Prostate gland (tissue), 2 donors: ENCODE measurements at regions not wholly inside any gene's neighbourhood (a gene's known extent, or its start where the extent isn't known, plus 50 kb on each side); places are given as distances from the start of the nearest gene placed in this dataset.
A peak's percentile ranks its signal among the peaks of the same experiment; 100 is the strongest.

ENCODE experiments used
- DNase-seq: peaks from one replicate; pipeline ENCODE4 v3.0.0-alpha.2; 2019; ENCODE audit warnings: low spot score
- H3K27ac ChIP-seq, 2 donors: fragments of 200-600 bp; sonication (generic); 2 replicates each; pipeline ENCODE4 v1.5.1; 2017 to 2019
- H3K27me3 ChIP-seq: fragments of 200-600 bp; sonication (generic); replicated peaks from 2 replicates; pipeline ENCODE4 v1.5.1; 2019; ENCODE audit not compliant: insufficient read depth
- H3K36me3 ChIP-seq, 2 donors: fragments of 200-600 bp; sonication (generic); 1 replicate in 1 of 2; 2 replicates in 1 of 2; pipeline versions ENCODE4 v1.5.1 to v1.8.1; 2017 to 2019
- H3K4me1 ChIP-seq: fragments of 200-600 bp; sonication (generic); replicated peaks from 2 replicates; pipeline ENCODE4 v1.5.1; 2019
- H3K4me3 ChIP-seq, 2 donors: fragments of 200-600 bp; sonication (generic); 2 replicates each; pipeline ENCODE4 v1.5.1; 2017 to 2019
- H3K9me3 ChIP-seq: fragments of 200-600 bp; sonication (generic); 2 replicates; pipeline ENCODE4 v1.5.1; 2017
- POLR2A ChIP-seq: fragments of 450-650 bp; IDR thresholded peaks from one replicate; pipeline ENCODE4 v1.6.1; 2016; ENCODE audit warnings: antibody characterized with exemption, mild to moderate bottlenecking
- POLR2AphosphoS5 ChIP-seq: sonication (generic); formaldehyde crosslinking; IDR thresholded peaks from one replicate; pipeline ENCODE4 v1.6.1; 2017; ENCODE audit warnings: antibody characterized with exemption
- WGBS: methylation state at CpG from one replicate; pipeline ENCODE4 v1.1.5; 2018; 5-methylcytosine and 5-hydroxymethylcytosine counted together
- intact Hi-C: fragments of 100-400 bp; cut with DNase I; formaldehyde crosslinking; loops from one replicate; pipeline ENCODE4 v1.14.2; 2022
- TF ChIP-seq, protein P1 (sequence below), 4 experiments: fragments of 200-600 bp in 2 of 4; fragments of 450-650 bp in 2 of 4; sonication (generic) in 2 of 4; IDR thresholded peaks; 1 replicate in 3 of 4; 2 replicates in 1 of 4; pipeline ENCODE4 v1.5.1; 2016 to 2019; ENCODE audit warnings: antibody characterized with exemption in 4 of 4, mild to moderate bottlenecking in 2 of 4, moderate library complexity in 2 of 4

DNA sequence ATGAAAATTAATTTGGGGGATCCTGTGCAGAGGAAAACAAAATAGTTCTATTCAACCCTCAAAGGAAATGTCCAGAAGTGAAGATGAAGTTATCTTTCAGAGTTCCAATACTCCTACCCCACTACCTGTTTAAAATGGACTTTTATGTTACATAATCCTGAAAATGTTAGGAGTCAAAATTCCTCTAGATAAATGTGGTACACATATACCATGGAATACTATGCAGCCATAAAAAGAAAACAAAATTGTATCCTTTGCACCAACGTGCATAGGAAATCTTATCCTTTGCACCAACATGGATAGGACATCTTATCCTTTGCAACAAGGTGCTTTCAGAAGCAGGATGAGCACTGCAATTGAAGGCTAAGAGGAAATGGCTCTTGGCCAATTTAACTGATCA, 245.2 kb downstream of the LTN1 start:
- no peaks in the 10 kb centered on the region for H3K27me3 ChIP-seq
- no peaks in the 10 kb centered on the region for H3K36me3 ChIP-seq
- no peaks in the 10 kb centered on the region for H3K4me1 ChIP-seq
- no peak overlapping the region for H3K4me3 ChIP-seq
- TF ChIP-seq POLR2A (no peak), POLR2AphosphoS5 (no peak)
- TF ChIP-seq, protein P1, sequence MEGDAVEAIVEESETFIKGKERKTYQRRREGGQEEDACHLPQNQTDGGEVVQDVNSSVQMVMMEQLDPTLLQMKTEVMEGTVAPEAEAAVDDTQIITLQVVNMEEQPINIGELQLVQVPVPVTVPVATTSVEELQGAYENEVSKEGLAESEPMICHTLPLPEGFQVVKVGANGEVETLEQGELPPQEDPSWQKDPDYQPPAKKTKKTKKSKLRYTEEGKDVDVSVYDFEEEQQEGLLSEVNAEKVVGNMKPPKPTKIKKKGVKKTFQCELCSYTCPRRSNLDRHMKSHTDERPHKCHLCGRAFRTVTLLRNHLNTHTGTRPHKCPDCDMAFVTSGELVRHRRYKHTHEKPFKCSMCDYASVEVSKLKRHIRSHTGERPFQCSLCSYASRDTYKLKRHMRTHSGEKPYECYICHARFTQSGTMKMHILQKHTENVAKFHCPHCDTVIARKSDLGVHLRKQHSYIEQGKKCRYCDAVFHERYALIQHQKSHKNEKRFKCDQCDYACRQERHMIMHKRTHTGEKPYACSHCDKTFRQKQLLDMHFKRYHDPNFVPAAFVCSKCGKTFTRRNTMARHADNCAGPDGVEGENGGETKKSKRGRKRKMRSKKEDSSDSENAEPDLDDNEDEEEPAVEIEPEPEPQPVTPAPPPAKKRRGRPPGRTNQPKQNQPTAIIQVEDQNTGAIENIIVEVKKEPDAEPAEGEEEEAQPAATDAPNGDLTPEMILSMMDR (IDR thresholded peaks at IDR 0.05), result no peak
- 92% methylated on average over 1 of the region's 1 CpG for WGBS
- H3K9me3 ChIP-seq, result no peaks in the 10 kb centered on the region
- intact Hi-C loops, result loop anchor here (5.0 to 10.0 kb wide), 4 partner anchors 195 to 1783 kb away; partner anchors contain the start of gene ADAMTS5
- no peak overlapping the region for H3K27ac ChIP-seq
- DNase-seq, result no peak

DNA sequence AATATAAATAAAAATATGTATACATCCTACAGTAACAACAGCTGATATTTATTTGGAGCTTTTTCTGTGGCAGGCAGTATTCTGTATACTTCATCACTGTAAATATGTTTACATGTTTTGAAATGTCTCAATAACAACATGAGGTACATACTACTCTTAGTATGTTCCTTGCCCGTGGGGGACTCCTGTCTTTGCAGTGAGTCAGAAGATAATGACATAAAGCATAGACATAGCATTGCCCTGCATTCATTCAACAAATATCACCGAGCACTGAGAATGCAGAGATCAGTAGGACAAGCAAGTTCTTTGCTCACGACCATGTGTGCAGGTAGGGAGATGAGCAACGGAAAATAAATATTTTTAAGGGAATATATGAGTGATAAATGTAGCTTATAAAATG, 246.5 kb downstream of the LTN1 start:
- no peaks in the 10 kb centered on the region for H3K27me3 ChIP-seq
- H3K27ac ChIP-seq, result no peak overlapping the region
- no peak overlapping the region for H3K4me3 ChIP-seq
- no peak for DNase-seq
- TF ChIP-seq, protein P1 (IDR thresholded peaks at IDR 0.05), result no peak
- no peak for TF ChIP-seq POLR2A
- no peak for TF ChIP-seq POLR2AphosphoS5
- no peaks in the 10 kb centered on the region for H3K9me3 ChIP-seq
- 75% methylated on average over 4 of the region's 4 CpGs for WGBS
- H3K4me1 ChIP-seq, result no peaks in the 10 kb centered on the region
- H3K36me3 ChIP-seq, result no peaks in the 10 kb centered on the region
- intact Hi-C loops, result loop anchor here (5.0 to 10.0 kb wide), 4 partner anchors 196 to 1781 kb away; partner anchors contain the start of gene ADAMTS5

DNA sequence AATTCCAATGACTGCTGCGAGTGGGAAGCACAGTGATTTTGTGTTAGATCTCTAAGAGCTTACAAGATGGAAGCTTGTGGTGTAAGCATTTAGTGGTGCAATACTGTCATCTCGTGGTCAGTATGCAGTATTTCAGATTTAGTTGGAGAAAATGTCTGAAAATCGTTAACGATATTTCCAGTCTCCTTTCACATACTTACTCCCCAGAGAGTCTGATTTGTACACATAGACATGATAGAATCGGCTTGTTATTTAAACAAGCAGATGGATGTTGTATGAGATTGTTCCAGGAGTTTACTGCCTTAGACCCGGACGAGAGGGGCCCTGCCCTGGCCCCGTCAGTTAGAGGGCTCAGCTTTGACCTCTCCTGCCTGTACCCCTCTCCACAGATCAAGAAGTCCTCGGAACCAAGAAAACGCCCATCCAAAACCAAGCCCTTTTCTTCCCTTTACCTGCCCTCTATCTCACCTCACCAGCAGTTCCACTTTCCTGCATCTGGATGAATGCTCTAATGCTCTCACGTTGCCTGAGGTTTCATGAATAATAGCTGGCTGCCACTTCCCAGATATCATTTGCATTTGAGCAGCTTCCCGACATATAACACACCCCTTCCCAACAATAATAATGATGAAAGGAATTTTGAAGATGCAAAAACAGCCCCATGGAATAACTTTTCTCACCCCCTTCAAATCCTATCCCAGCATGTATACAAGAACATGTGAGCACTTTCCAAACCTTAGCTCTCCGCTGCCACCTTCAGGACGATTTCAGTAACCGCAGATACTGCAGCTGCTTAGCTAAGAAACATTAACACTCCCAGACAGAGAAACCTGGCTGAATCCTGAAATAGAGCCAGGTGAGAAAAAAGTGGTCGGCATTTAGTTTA, 247.3 kb downstream of the LTN1 start:
- Histone ChIP-seq H3K27ac (peak overlapping the region; percentile 19 to 55), H3K27me3 (no peaks in the 10 kb centered on the region), H3K4me1 (no peaks in the 10 kb centered on the region), H3K9me3 (no peaks in the 10 kb centered on the region), H3K36me3 (no peaks in the 10 kb centered on the region), H3K4me3 (peak overlapping the region; percentile 10 to 23)
- TF ChIP-seq POLR2A, result no peak
- peak; percentile 37 for TF ChIP-seq POLR2AphosphoS5
- TF ChIP-seq, protein P1 (IDR thresholded peaks at IDR 0.05), result peak; percentile 88 to 99 (median 94)
- intact Hi-C loops, result loop anchor here (2.0 to 10.0 kb wide), 5 partner anchors 197 to 1899 kb away; partner anchors contain the start of gene ADAMTS5
- DNase-seq, result peak; percentile 66
- WGBS, result 2% methylated on average over 16 of the region's 16 CpGs

DNA sequence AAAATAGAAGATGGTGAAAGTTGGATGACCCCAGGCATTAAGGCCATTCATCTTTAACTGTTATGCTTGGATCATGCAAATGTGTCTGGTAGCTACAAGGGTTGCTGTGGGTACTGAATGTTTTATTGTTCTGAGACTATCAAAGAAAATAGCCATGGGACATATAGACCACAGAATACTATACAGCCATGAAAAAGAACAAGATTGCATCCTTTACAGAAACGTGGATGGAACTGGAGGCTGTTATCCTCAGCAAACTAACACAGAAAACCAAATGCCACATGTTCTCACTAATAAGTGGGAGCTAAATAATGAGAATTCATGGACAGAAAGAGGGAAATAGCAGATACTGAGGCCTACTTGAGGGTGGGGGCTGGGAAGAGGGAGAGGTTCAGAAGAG, 249.0 kb downstream of the LTN1 start:
- TF ChIP-seq POLR2A (no peak), POLR2AphosphoS5 (no peak)
- H3K27ac ChIP-seq, result no peak overlapping the region
- H3K9me3 ChIP-seq, result no peaks in the 10 kb centered on the region
- H3K27me3 ChIP-seq, result no peaks in the 10 kb centered on the region
- WGBS, result 85% methylated on average over 1 of the region's 1 CpG
- no peaks in the 10 kb centered on the region for H3K36me3 ChIP-seq
- no peak overlapping the region for H3K4me3 ChIP-seq
- intact Hi-C loops, result loop anchor here (2.0 to 10.0 kb wide), 6 partner anchors 226 to 1897 kb away; partner anchors contain the start of gene ADAMTS5
- no peak for DNase-seq
- H3K4me1 ChIP-seq, result no peaks in the 10 kb centered on the region

DNA sequence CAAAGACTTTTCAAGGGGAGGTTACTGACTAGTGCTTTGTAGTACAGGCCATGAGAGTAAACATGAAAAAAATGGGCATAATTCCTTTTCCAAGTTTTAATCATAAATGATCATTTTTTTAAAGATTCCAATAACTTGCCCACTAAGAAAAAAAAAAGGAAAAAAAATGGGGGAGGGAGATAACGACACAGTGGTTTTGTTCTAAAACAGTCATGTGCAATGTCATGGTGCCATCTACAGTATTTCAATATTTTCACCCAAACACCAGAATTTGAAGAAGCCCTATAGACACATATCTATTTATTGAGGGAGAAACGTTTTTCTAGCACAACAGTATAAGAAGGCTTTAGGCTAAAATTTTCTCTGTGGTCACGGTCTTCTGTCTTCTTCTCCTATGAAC, 250.2 kb downstream of the LTN1 start:
- no peak overlapping the region for H3K4me3 ChIP-seq
- no peaks in the 10 kb centered on the region for H3K4me1 ChIP-seq
- H3K36me3 ChIP-seq, result no peaks in the 10 kb centered on the region
- TF ChIP-seq POLR2A, result no peak
- TF ChIP-seq, protein P1 (IDR thresholded peaks at IDR 0.05), result peak in 2 of 4 experiments; percentile 16 to 26
- H3K27ac ChIP-seq, result no peak overlapping the region
- H3K9me3 ChIP-seq, result no peaks in the 10 kb centered on the region
- intact Hi-C loops, result loop anchor here (5.0 to 10.0 kb wide), 5 partner anchors 225 to 1778 kb away; partner anchors contain the start of gene ADAMTS5
- H3K27me3 ChIP-seq, result no peaks in the 10 kb centered on the region
- no peak for DNase-seq
- WGBS, result 44% methylated on average over 3 of the region's 3 CpGs
